ENCODE measurements at regions not wholly inside any gene's neighbourhood (a gene's known extent, or its start where the extent isn't known, plus 50 kb on each side); places are given as distances from the start of the nearest gene placed in this dataset.
"Not testable (repeated sequence)": the region's sequence is repeated elsewhere in the genome, so short reads cannot be mapped to it uniquely, and the experiment has no call there.

DNA sequence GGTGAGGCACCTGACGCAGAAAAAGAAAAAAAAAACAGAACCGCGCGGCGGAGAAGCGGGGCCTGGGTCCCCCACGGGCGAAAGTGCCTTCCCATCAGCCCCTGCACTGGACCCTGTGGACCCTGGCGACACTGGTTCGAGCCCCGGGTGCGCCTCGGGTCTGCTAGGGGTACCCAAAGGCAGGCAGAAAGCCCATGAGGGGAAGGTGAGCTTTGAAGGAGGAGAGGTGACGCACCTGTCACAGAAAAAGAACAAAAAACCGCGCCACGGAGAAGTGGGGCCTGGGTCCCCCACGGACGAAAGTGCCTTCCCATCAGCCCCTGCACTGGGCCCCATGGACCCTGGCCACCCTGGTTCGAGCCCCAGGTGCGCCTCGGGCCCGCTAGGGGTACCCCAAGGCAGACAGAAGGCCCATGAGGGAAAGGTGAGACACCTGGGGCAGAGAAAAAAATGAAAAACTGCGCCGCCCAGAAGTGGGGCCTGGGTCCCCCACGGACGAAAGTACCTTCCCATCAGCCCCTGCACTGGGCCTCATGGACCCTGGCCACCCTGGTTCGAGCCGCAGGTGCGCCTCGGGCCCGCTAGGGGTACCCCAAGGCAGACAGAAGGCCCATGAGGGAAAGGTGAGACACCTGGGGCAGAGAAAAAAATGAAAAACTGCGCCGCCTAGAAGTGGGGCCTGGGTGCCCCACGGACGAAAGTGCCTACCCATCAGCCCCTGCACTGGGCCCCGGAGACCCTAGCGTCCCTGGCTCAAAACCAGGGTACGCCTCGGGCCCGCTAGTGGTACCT lies 227.4 kb downstream of the CCDC74A start:
- Mint-ChIP-seq H3K27me3 (ENCODE audit: unreplicated experiment) (peaks cover 2% of the 10 kb centered on the region), H3K4me3 (ENCODE audit: unreplicated experiment) (no peak overlapping the region), H3K9me3 (ENCODE audit: unreplicated experiment) (no peaks in the 10 kb centered on the region), H3K27ac (ENCODE audit: unreplicated experiment) (no peak overlapping the region), H3K36me3 (ENCODE audit: low read depth, unreplicated experiment) (peaks cover 4% of the 10 kb centered on the region), H3K4me1 (ENCODE audit: unreplicated experiment) (no peaks in the 10 kb centered on the region)
- DNase-seq (ENCODE audit: low spot score) = no peak
- TF ChIP-seq, protein P1, sequence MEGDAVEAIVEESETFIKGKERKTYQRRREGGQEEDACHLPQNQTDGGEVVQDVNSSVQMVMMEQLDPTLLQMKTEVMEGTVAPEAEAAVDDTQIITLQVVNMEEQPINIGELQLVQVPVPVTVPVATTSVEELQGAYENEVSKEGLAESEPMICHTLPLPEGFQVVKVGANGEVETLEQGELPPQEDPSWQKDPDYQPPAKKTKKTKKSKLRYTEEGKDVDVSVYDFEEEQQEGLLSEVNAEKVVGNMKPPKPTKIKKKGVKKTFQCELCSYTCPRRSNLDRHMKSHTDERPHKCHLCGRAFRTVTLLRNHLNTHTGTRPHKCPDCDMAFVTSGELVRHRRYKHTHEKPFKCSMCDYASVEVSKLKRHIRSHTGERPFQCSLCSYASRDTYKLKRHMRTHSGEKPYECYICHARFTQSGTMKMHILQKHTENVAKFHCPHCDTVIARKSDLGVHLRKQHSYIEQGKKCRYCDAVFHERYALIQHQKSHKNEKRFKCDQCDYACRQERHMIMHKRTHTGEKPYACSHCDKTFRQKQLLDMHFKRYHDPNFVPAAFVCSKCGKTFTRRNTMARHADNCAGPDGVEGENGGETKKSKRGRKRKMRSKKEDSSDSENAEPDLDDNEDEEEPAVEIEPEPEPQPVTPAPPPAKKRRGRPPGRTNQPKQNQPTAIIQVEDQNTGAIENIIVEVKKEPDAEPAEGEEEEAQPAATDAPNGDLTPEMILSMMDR (IDR thresholded peaks at IDR 0.05; ENCODE audit: unreplicated experiment) = no peak

- no peaks in the 10 kb centered on the region for H3K9me3 Mint-ChIP-seq (ENCODE audit: unreplicated experiment)
- peaks cover 6% of the 10 kb centered on the region for H3K36me3 Mint-ChIP-seq (ENCODE audit: low read depth, unreplicated experiment)
- no peaks in the 10 kb centered on the region for H3K4me1 Mint-ChIP-seq (ENCODE audit: unreplicated experiment)
- H3K27ac Mint-ChIP-seq (ENCODE audit: unreplicated experiment) = no peak overlapping the region
- TF ChIP-seq, protein P1 (IDR thresholded peaks at IDR 0.05; ENCODE audit: unreplicated experiment) = no peak
- peaks cover 2% of the 10 kb centered on the region for H3K27me3 Mint-ChIP-seq (ENCODE audit: unreplicated experiment)
- H3K4me3 Mint-ChIP-seq (ENCODE audit: unreplicated experiment) = no peak overlapping the region
- no peak for DNase-seq (ENCODE audit: low spot score)
Measured at GRCh38 chr2:131756141-131756907, 228.6 kb downstream of the CCDC74A start.

GRCh38 chr2:131758941-131759340 lies 231.3 kb downstream of the CCDC74A start:
- not testable (repeated sequence) for H3K27ac Mint-ChIP-seq (ENCODE audit: unreplicated experiment); DNase-seq (ENCODE audit: low spot score); H3K9me3 Mint-ChIP-seq (ENCODE audit: unreplicated experiment); H3K27me3 Mint-ChIP-seq (ENCODE audit: unreplicated experiment); H3K4me1 Mint-ChIP-seq (ENCODE audit: unreplicated experiment); H3K36me3 Mint-ChIP-seq (ENCODE audit: low read depth, unreplicated experiment); H3K4me3 Mint-ChIP-seq (ENCODE audit: unreplicated experiment)

- not testable (repeated sequence) for H3K4me3 Mint-ChIP-seq (ENCODE audit: unreplicated experiment); DNase-seq (ENCODE audit: low spot score); H3K4me1 Mint-ChIP-seq (ENCODE audit: unreplicated experiment); H3K9me3 Mint-ChIP-seq (ENCODE audit: unreplicated experiment); H3K36me3 Mint-ChIP-seq (ENCODE audit: low read depth, unreplicated experiment); H3K27ac Mint-ChIP-seq (ENCODE audit: unreplicated experiment); H3K27me3 Mint-ChIP-seq (ENCODE audit: unreplicated experiment)
Measured at GRCh38 chr2:131774955-131775555, 247.4 kb downstream of the CCDC74A start.

GRCh38 chr2:131775903-131776506 lies 248.3 kb downstream of the CCDC74A start:
- H3K27ac Mint-ChIP-seq (ENCODE audit: unreplicated experiment); H3K27me3 Mint-ChIP-seq (ENCODE audit: unreplicated experiment); H3K9me3 Mint-ChIP-seq (ENCODE audit: unreplicated experiment); H3K4me3 Mint-ChIP-seq (ENCODE audit: unreplicated experiment); H3K4me1 Mint-ChIP-seq (ENCODE audit: unreplicated experiment); DNase-seq (ENCODE audit: low spot score); H3K36me3 Mint-ChIP-seq (ENCODE audit: low read depth, unreplicated experiment): not testable (repeated sequence)

GRCh38 chr2:131780446-131780845 lies 252.8 kb downstream of the CCDC74A start:
- not testable (repeated sequence) for H3K9me3 Mint-ChIP-seq (ENCODE audit: unreplicated experiment); H3K27me3 Mint-ChIP-seq (ENCODE audit: unreplicated experiment); H3K4me3 Mint-ChIP-seq (ENCODE audit: unreplicated experiment); DNase-seq (ENCODE audit: low spot score); H3K27ac Mint-ChIP-seq (ENCODE audit: unreplicated experiment); H3K4me1 Mint-ChIP-seq (ENCODE audit: unreplicated experiment); H3K36me3 Mint-ChIP-seq (ENCODE audit: low read depth, unreplicated experiment)
